HepG2 (cell line): ENCODE measurements at regions not wholly inside any gene's neighbourhood (a gene's known extent, or its start where the extent isn't known, plus 50 kb on each side); places are given as distances from the start of the nearest gene placed in this dataset.

Experiments
- GATAD2A ChIP-seq: IDR thresholded peaks from 2 replicates; pipeline ENCODE4 v1.6.1; 2016
- IRF9 ChIP-seq: sonication (generic); formaldehyde crosslinking; IDR thresholded peaks from 2 replicates; pipeline ENCODE4 v1.8.0; 2022; ENCODE audit warnings: missing genetic modification reagents, mild to moderate bottlenecking, borderline replicate concordance
- KDM1A ChIP-seq: IDR thresholded peaks from 2 replicates; pipeline ENCODE4 v1.6.1; 2016; ENCODE audit warnings: missing compliant biosample characterization
- NFYB ChIP-seq: sonication (generic); formaldehyde crosslinking; IDR thresholded peaks from 2 replicates; pipeline ENCODE4 v1.4.0; 2020; ENCODE audit warnings: missing genetic modification reagents
- NR0B2 ChIP-seq: sonication (generic); formaldehyde crosslinking; IDR thresholded peaks from 2 replicates; pipeline ENCODE4 v1.4.0; 2020; ENCODE audit warnings: mild to moderate bottlenecking, missing genetic modification reagents
- RAD21 ChIP-seq: fragments of 450-650 bp; formaldehyde crosslinking; IDR thresholded peaks from 2 replicates; pipeline ENCODE4 v1.5.0; 2020; ENCODE audit warnings: mild to moderate bottlenecking
- RAD51 ChIP-seq: fragments of 450-650 bp; IDR thresholded peaks from 2 replicates; pipeline ENCODE4 v1.6.1; 2016; ENCODE audit warnings: borderline replicate concordance
- RCOR2 ChIP-seq: IDR thresholded peaks from 2 replicates; pipeline ENCODE4 v1.6.1; 2016; ENCODE audit warnings: missing biosample characterization, missing genetic modification reagents
- SAP130 ChIP-seq: IDR thresholded peaks from 2 replicates; pipeline ENCODE4 v1.6.1; 2016; ENCODE audit warnings: low read depth
- SOX5 ChIP-seq: IDR thresholded peaks from 2 replicates; pipeline ENCODE4 v1.6.1; 2016; ENCODE audit warnings: borderline replicate concordance
- STAG1 ChIP-seq: sonication (generic); formaldehyde crosslinking; IDR thresholded peaks from 2 replicates; pipeline ENCODE4 v1.4.0; 2020; ENCODE audit warnings: missing genetic modification reagents
- TEAD2 ChIP-seq: sonication (generic); formaldehyde crosslinking; IDR thresholded peaks from 2 replicates; pipeline ENCODE4 v1.9.0; 2021; ENCODE audit warnings: missing genetic modification reagents
- TGIF2 ChIP-seq: IDR thresholded peaks from 2 replicates; pipeline ENCODE4 v1.6.1; 2016; ENCODE audit warnings: control low read depth, missing compliant biosample characterization
- ZFP36L2 ChIP-seq: sonication (generic); formaldehyde crosslinking; IDR thresholded peaks from 2 replicates; pipeline ENCODE4 v1.4.0; 2020; ENCODE audit warnings: missing genetic modification reagents
- ZMAT3 ChIP-seq: sonication (generic); formaldehyde crosslinking; conservative IDR thresholded peaks from 2 replicates; pipeline ENCODE4 v1.7.0; 2021; ENCODE audit warnings: missing genetic modification reagents
- ZNF101 ChIP-seq: sonication (generic); formaldehyde crosslinking; IDR thresholded peaks from 2 replicates; pipeline ENCODE4 v1.4.0; 2020; ENCODE audit warnings: mild to moderate bottlenecking, low read depth, missing genetic modification reagents, borderline replicate concordance
- ZNF737 ChIP-seq: sonication (generic); formaldehyde crosslinking; IDR thresholded peaks from 2 replicates; pipeline ENCODE4 v1.5.0; 2020; ENCODE audit warnings: missing genetic modification reagents, mild to moderate bottlenecking, borderline replicate concordance
- ZNF747 ChIP-seq: sonication (generic); formaldehyde crosslinking; IDR thresholded peaks from 2 replicates; pipeline ENCODE4 v1.8.1; 2023; ENCODE audit warnings: missing genetic modification reagents, mild to moderate bottlenecking, borderline replicate concordance
- ZSCAN29 ChIP-seq: sonication (generic); formaldehyde crosslinking; conservative IDR thresholded peaks from 2 replicates; pipeline ENCODE4 v1.4.0; 2020; ENCODE audit warnings: mild to moderate bottlenecking, missing genetic modification reagents
- TF ChIP-seq, protein P1 (sequence below): IDR thresholded peaks from 2 replicates; pipeline ENCODE4 v1.6.1; 2012; ENCODE audit warnings: low read depth, low read length, improper control_type of control experiment
- TF ChIP-seq, protein P2 (sequence below): sonication (generic); formaldehyde crosslinking; IDR thresholded peaks from 2 replicates; pipeline ENCODE4 v1.8.0; 2023; ENCODE audit warnings: mild to moderate bottlenecking, missing genetic modification reagents
- TF ChIP-seq, protein P3 (sequence below): sonication (generic); formaldehyde crosslinking; IDR thresholded peaks from 2 replicates; pipeline ENCODE4 v1.4.0; 2020; ENCODE audit warnings: missing genetic modification reagents
- TF ChIP-seq, protein P4 (sequence below): sonication (generic); formaldehyde crosslinking; IDR thresholded peaks from 2 replicates; pipeline ENCODE4 v1.9.0; 2022; ENCODE audit warnings: missing genetic modification reagents, mild to moderate bottlenecking, borderline replicate concordance
- TF ChIP-seq, protein P5 (sequence below): IDR thresholded peaks from 2 replicates; pipeline ENCODE4 v1.6.1; 2016; ENCODE audit warnings: control low read depth

- TF ChIP-seq, protein P1, sequence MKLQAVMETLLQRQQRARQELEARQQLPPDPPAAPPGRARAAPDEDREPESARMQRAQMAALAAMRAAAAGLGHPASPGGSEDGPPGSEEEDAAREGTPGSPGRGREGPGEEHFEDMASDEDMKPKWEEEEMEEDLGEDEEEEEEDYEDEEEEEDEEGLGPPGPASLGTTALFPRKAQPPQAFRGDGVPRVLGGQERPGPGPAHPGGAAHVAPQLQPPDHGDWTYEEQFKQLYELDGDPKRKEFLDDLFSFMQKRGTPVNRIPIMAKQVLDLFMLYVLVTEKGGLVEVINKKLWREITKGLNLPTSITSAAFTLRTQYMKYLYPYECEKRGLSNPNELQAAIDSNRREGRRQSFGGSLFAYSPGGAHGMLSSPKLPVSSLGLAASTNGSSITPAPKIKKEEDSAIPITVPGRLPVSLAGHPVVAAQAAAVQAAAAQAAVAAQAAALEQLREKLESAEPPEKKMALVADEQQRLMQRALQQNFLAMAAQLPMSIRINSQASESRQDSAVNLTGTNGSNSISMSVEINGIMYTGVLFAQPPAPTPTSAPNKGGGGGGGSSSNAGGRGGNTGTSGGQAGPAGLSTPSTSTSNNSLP = 0 out of 2 replicates have a peak, but pooled peaks have one; percentile 12
- TF ChIP-seq, protein P2, sequence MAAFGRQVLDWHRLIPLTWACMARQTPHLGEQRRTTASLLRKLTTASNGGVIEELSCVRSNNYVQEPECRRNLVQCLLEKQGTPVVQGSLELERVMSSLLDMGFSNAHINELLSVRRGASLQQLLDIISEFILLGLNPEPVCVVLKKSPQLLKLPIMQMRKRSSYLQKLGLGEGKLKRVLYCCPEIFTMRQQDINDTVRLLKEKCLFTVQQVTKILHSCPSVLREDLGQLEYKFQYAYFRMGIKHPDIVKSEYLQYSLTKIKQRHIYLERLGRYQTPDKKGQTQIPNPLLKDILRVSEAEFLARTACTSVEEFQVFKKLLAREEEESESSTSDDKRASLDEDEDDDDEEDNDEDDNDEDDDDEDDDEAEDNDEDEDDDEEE (CRISPR knock-in tag) = no peak
- TF ChIP-seq SAP130 (CRISPR knock-in tag) (peak; percentile 15; the same call in 1 of the 2 replicates), ZNF101 (CRISPR knock-in tag) (no peak), RAD21 (CRISPR knock-in tag) (peak; percentile 82), ZMAT3 (CRISPR knock-in tag) (no peak), ZNF737 (no peak), NR0B2 (CRISPR knock-in tag) (no peak), RCOR2 (no peak), GATAD2A (CRISPR knock-in tag) (0 out of 2 replicates have a peak, but pooled peaks have one; percentile 16), KDM1A (CRISPR knock-in tag) (no peak), SOX5 (CRISPR knock-in tag) (no peak), ZFP36L2 (CRISPR knock-in tag) (no peak), RAD51 (no peak), ZNF747 (CRISPR knock-in tag) (no peak), ZSCAN29 (CRISPR knock-in tag) (no peak), STAG1 (CRISPR knock-in tag) (peak; percentile 94), TEAD2 (CRISPR knock-in tag) (no peak), TGIF2 (CRISPR knock-in tag) (no peak), IRF9 (CRISPR knock-in tag) (no peak), NFYB (no peak)
- TF ChIP-seq, protein P3, sequence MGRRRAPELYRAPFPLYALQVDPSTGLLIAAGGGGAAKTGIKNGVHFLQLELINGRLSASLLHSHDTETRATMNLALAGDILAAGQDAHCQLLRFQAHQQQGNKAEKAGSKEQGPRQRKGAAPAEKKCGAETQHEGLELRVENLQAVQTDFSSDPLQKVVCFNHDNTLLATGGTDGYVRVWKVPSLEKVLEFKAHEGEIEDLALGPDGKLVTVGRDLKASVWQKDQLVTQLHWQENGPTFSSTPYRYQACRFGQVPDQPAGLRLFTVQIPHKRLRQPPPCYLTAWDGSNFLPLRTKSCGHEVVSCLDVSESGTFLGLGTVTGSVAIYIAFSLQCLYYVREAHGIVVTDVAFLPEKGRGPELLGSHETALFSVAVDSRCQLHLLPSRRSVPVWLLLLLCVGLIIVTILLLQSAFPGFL (CRISPR knock-in tag) = no peak
- TF ChIP-seq, protein P4, sequence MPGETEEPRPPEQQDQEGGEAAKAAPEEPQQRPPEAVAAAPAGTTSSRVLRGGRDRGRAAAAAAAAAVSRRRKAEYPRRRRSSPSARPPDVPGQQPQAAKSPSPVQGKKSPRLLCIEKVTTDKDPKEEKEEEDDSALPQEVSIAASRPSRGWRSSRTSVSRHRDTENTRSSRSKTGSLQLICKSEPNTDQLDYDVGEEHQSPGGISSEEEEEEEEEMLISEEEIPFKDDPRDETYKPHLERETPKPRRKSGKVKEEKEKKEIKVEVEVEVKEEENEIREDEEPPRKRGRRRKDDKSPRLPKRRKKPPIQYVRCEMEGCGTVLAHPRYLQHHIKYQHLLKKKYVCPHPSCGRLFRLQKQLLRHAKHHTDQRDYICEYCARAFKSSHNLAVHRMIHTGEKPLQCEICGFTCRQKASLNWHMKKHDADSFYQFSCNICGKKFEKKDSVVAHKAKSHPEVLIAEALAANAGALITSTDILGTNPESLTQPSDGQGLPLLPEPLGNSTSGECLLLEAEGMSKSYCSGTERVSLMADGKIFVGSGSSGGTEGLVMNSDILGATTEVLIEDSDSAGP (CRISPR knock-in tag) = no peak
- TF ChIP-seq, protein P5, sequence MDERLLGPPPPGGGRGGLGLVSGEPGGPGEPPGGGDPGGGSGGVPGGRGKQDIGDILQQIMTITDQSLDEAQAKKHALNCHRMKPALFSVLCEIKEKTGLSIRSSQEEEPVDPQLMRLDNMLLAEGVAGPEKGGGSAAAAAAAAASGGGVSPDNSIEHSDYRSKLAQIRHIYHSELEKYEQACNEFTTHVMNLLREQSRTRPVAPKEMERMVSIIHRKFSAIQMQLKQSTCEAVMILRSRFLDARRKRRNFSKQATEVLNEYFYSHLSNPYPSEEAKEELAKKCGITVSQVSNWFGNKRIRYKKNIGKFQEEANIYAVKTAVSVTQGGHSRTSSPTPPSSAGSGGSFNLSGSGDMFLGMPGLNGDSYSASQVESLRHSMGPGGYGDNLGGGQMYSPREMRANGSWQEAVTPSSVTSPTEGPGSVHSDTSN (CRISPR knock-in tag) = no peak
Measured at GRCh38 chr6:18323935-18324705, 59.8 kb upstream of the DEK start (continued).
